ENCODE measurements at regions not wholly inside any gene's neighbourhood (a gene's known extent, or its start where the extent isn't known, plus 50 kb on each side); places are given as distances from the start of the nearest gene placed in this dataset.

DNA sequence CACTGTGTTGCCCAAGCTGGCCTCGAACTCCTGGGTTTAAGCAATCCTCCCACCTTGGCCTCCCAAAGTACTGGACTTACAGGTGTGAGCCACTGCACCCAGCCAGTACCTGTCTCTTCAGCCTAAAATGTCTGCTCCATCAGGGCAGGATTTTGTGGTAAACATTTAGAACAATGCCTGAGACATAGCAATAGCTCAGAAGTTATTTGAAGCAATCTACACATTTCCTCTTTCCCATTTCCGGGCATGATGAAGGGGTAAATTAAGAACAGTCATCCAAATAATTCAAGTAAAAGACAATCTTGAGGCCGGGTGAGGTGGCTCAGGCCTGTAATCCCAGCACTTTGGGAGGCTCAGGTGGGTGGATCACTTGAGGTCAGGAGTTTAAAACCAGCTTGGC lies 69.0 kb upstream of the ZNF217 start:
- H3K27me3 ChIP-seq (ENCODE audit: insufficient read depth, low read length), result no peaks in the 10 kb centered on the region
- H3K36me3 ChIP-seq (ENCODE audit: insufficient read depth, low read depth, low read length), result no peaks in the 10 kb centered on the region
- H3K27ac ChIP-seq (ENCODE audit: low read length), result no peak overlapping the region
- peaks cover 9% of the 10 kb centered on the region; the same call in 1 of the 2 replicates for H3K4me1 ChIP-seq (ENCODE audit: insufficient read depth, low read length)
- no peak overlapping the region for H3K9ac ChIP-seq (ENCODE audit: low read depth, low read length)
- no peaks in the 10 kb centered on the region for H3K9me3 ChIP-seq (ENCODE audit: insufficient read depth, low read depth, low read length)
- H3K4me3 ChIP-seq (ENCODE audit: low read length), result no peak overlapping the region

DNA sequence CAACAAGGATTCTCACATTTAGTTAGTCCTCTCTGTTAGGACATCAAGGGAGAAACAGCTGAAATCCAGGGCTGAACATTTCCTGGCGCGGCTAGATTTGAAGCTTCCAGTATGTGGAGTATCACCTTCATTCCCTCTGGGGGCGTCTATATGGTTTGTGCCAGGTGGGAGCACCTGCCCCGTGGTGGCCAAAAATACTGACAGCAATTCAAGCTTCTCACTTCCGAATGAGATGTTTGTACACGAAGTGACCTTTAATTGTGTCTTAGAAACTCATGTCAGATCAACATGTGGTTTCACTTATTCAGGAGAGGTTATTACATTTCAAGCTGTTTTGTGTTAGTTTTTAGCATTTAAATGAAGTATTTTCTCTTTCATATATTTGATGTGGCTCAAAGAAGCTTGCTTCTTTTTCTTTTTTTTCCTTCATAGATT lies 67.3 kb upstream of the ZNF217 start:
- Histone ChIP-seq H3K4me1 (ENCODE audit: insufficient read depth, low read length) (peaks cover 19% of the 10 kb centered on the region; the same call in 1 of the 2 replicates), H3K27me3 (ENCODE audit: insufficient read depth, low read length) (no peaks in the 10 kb centered on the region), H3K36me3 (ENCODE audit: insufficient read depth, low read depth, low read length) (no peaks in the 10 kb centered on the region), H3K9ac (ENCODE audit: low read depth, low read length) (no peak overlapping the region), H3K4me3 (ENCODE audit: low read length) (no peak overlapping the region), H3K9me3 (ENCODE audit: insufficient read depth, low read depth, low read length) (no peaks in the 10 kb centered on the region), H3K27ac (ENCODE audit: low read length) (no peak overlapping the region)

DNA sequence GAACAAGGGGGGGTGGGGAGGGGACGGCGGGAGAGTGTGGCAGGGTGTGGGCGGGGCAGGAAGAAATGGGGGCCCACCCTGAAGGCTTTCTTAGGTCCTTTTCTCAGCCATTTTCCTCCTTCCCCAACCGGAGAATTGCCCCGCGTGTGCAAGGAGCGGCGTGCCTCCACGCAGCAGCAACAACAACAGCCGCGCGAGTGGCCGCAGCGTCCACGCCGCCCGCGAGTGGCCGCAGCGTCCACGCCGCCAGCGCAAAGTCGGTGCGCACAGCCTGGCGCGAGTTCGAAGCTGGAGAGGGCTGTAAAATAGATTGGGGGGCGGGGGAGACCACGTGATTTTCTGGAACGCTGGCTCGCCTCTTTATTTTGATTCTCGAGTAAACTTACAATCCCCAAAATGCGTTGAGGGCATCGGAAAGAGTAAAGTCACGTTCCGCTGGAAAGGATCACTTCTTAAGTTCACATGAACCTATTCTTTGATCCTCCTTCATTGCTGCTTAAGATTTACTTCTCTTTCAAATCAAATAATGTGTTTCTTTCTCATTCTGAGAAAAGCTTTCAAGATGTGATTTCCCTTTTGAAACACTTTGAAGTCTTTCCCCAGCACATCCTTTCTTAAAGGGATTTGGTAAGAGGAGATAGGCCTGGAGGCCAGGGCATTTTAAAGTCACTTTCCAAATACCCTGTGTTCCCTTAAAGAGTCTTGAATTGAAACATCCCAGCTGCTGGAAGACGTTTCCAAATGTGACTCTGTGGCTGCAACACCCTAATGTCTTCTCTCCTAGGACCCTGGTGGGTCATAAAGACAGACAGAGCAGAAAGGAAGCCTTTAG lies 66.7 kb upstream of the ZNF217 start:
- no peak overlapping the region for H3K27ac ChIP-seq (ENCODE audit: low read length)
- no peaks in the 10 kb centered on the region for H3K36me3 ChIP-seq (ENCODE audit: insufficient read depth, low read depth, low read length)
- H3K9me3 ChIP-seq (ENCODE audit: insufficient read depth, low read depth, low read length), result no peaks in the 10 kb centered on the region
- peaks cover 19% of the 10 kb centered on the region; the same call in 1 of the 2 replicates for H3K4me1 ChIP-seq (ENCODE audit: insufficient read depth, low read length)
- H3K4me3 ChIP-seq (ENCODE audit: low read length), result peak overlapping the region; percentile 27; the same call in 1 of the 2 replicates
- no peaks in the 10 kb centered on the region for H3K27me3 ChIP-seq (ENCODE audit: insufficient read depth, low read length)
- H3K9ac ChIP-seq (ENCODE audit: low read depth, low read length), result no peak overlapping the region

DNA sequence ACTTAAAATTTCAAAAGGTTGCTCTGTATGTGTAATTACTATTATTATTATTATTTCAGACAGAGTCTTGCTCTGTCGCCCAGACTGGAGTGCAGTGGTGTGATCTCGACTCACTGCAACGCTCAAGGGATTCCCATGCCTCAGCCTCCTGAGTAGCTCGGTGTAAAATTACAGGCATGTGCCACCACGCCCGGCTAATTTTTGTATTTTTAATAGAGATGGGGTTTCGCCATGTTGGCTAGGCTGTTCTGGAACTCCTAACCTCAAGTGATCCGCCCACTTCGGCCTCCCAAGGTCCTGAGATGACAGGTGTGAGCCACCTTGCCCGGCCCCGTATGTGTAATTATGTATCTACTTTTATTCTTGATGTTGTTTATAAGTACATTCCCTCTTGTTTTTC lies 65.3 kb upstream of the ZNF217 start:
- Histone ChIP-seq H3K9me3 (ENCODE audit: insufficient read depth, low read depth, low read length) (no peaks in the 10 kb centered on the region), H3K36me3 (ENCODE audit: insufficient read depth, low read depth, low read length) (no peaks in the 10 kb centered on the region), H3K27ac (ENCODE audit: low read length) (no peak overlapping the region), H3K27me3 (ENCODE audit: insufficient read depth, low read length) (no peaks in the 10 kb centered on the region), H3K9ac (ENCODE audit: low read depth, low read length) (no peak overlapping the region), H3K4me3 (ENCODE audit: low read length) (no peak overlapping the region), H3K4me1 (ENCODE audit: insufficient read depth, low read length) (peaks cover 21% of the 10 kb centered on the region; the same call in 1 of the 2 replicates)

DNA sequence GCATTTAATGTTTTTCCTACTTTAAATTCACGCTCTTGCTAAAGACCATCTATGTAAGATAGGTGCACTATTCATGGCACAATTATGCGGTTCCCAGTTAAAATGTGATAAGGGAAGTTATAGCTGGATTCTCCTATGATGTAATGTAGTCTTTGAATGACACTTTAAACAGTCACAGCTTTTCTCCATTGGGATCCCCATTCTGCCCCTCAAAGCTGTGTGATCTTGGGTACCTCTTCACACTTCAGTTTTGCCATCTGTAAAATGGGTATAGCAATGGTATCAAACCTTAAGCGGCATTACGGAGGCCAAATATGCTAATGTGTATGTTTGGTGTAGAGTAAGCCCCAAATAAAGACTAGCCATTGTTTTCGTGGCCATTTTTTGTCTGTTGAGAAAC lies 64.7 kb upstream of the ZNF217 start:
- H3K4me3 ChIP-seq (ENCODE audit: low read length), result no peak overlapping the region
- no peak overlapping the region for H3K9ac ChIP-seq (ENCODE audit: low read depth, low read length)
- no peaks in the 10 kb centered on the region for H3K27me3 ChIP-seq (ENCODE audit: insufficient read depth, low read length)
- peaks cover 21% of the 10 kb centered on the region; the same call in 1 of the 2 replicates for H3K4me1 ChIP-seq (ENCODE audit: insufficient read depth, low read length)
- H3K36me3 ChIP-seq (ENCODE audit: insufficient read depth, low read depth, low read length), result no peaks in the 10 kb centered on the region
- no peak overlapping the region for H3K27ac ChIP-seq (ENCODE audit: low read length)
- no peaks in the 10 kb centered on the region for H3K9me3 ChIP-seq (ENCODE audit: insufficient read depth, low read depth, low read length)

DNA sequence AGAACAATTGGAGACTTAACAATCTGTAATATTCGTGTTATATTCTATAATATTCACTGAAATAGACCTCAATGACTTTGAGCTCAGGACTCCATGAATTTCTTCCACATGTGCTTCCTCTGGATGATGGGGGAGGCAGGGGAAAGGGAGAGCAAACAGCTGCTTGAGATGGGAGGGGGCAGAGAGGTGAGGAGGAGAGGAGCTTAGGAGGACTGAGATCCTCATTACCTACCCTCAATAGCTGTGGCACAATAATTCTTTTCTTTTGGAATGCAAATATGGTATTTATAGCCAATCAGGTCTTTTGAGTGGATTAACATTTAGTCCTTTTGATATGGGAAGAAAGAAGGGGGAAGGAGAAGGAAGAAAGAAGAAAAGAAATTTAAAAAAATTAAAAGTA lies 64.1 kb upstream of the ZNF217 start:
- H3K27ac ChIP-seq (ENCODE audit: low read length), result no peak overlapping the region

DNA sequence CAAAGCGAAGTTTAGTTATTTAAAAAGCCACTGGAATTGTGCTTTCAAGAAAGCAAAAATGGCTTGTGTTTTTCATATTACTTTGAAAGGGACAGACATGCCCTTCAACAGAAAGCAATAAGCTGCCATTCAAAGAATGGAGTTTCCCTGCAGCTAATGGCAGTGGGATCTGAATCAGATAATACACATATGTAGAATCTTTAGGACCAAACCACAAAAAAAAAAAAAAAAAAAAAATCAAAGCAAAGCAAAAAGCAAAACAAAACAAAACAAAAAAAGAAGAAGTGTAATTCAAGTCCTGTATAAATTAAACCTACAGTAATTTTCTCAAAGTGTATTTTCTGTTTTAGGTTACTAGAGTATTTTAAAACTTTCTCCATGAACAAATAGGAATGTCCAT lies 63.6 kb upstream of the ZNF217 start:
- Histone ChIP-seq H3K9me3 (ENCODE audit: insufficient read depth, low read depth, low read length) (no peaks in the 10 kb centered on the region), H3K4me1 (ENCODE audit: insufficient read depth, low read length) (peaks cover 21% of the 10 kb centered on the region; the same call in 1 of the 2 replicates), H3K27me3 (ENCODE audit: insufficient read depth, low read length) (no peaks in the 10 kb centered on the region), H3K27ac (ENCODE audit: low read length) (no peak overlapping the region), H3K36me3 (ENCODE audit: insufficient read depth, low read depth, low read length) (no peaks in the 10 kb centered on the region), H3K9ac (ENCODE audit: low read depth, low read length) (peak overlapping the region; percentile 56; the same call in 1 of the 2 replicates), H3K4me3 (ENCODE audit: low read length) (peak overlapping the region; percentile 8; the same call in 1 of the 2 replicates)

More for the DNA sequence above, 64.1 kb upstream of the ZNF217 start:
- Histone ChIP-seq H3K27me3 (ENCODE audit: insufficient read depth, low read length) (no peaks in the 10 kb centered on the region), H3K9ac (ENCODE audit: low read depth, low read length) (peak overlapping the region; percentile 56; the same call in 1 of the 2 replicates), H3K4me1 (ENCODE audit: insufficient read depth, low read length) (peaks cover 21% of the 10 kb centered on the region; the same call in 1 of the 2 replicates), H3K4me3 (ENCODE audit: low read length) (peak overlapping the region; percentile 8; the same call in 1 of the 2 replicates), H3K9me3 (ENCODE audit: insufficient read depth, low read depth, low read length) (no peaks in the 10 kb centered on the region), H3K36me3 (ENCODE audit: insufficient read depth, low read depth, low read length) (no peaks in the 10 kb centered on the region)

DNA sequence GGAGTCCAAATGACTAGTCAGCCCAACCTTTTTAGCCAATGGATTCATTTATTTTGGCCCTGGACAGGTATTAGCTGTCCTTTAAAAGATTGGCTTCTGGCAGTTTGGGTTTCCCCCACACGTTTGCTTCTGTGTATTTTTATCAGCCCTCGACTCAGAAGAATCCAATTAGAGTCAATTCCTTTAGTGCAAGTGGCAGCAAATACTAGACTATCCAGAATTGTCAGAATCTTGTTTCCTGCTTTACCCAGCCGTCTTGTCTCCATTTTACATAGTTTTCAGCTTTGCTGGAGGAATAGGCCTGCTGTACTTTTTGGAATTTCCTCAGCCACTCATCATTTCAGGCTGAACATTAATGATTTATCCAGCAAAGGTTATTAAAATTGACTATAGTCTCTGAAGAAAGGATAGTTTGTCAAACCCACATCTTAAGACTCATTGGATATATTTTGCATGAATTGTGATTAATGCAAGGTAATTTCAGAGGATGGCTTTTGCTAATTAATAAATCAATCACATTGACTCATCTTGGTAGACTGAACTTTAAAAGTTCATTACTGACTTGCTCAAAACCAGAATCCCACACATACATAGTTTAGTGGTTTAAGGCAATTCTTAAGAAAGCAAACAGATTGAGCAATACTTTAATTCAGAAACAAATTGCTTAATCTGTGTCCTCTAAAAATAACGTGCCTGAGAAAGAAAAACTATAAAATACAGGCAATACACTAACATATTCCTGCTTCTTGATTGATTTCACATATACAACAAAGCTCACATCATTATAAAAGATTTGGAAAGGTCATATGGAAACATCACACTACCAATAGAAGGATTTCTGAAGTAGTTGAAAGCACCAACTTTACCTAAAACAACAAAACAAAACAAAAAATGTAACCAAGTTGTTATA lies 62.9 kb upstream of the ZNF217 start:
- Histone ChIP-seq H3K9me3 (ENCODE audit: insufficient read depth, low read depth, low read length) (no peaks in the 10 kb centered on the region), H3K27me3 (ENCODE audit: insufficient read depth, low read length) (no peaks in the 10 kb centered on the region), H3K4me3 (ENCODE audit: low read length) (no peak overlapping the region), H3K9ac (ENCODE audit: low read depth, low read length) (peak overlapping the region; percentile 56; the same call in 1 of the 2 replicates), H3K4me1 (ENCODE audit: insufficient read depth, low read length) (peaks cover 21% of the 10 kb centered on the region; the same call in 1 of the 2 replicates), H3K36me3 (ENCODE audit: insufficient read depth, low read depth, low read length) (no peaks in the 10 kb centered on the region), H3K27ac (ENCODE audit: low read length) (no peak overlapping the region)

DNA sequence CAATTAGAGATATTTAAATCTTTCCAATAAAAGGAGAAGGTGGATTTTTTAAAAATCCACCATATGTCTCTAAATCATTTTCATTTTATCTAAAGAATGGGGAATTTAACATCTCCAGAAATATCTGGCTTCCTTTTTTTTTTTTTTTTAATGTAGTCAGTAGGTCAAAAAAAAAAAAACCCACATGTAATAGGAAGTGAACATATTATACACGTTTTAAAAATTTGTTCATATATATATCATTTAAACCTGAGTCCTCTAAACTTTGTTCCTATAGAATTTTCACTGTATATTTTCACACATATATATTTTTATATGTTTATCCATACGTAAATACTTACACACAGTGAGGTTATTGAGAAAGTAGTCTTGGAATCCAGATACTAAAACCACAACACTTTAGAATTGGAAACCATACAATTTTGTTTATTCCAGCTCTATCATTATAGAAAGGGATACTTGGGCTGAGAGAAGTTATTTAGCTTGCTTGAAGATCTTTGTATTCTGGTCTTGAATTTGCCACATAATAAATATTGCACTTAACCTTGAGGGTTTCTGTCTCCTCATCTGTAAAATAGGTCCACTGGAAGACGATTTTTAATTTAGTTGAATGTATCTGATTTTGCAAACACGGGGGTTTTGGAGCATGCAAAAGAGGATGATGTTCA lies 62.1 kb upstream of the ZNF217 start:
- H3K4me1 ChIP-seq (ENCODE audit: insufficient read depth, low read length), result peaks cover 21% of the 10 kb centered on the region; the same call in 1 of the 2 replicates
- H3K27me3 ChIP-seq (ENCODE audit: insufficient read depth, low read length), result no peaks in the 10 kb centered on the region
- H3K36me3 ChIP-seq (ENCODE audit: insufficient read depth, low read depth, low read length), result no peaks in the 10 kb centered on the region
- no peaks in the 10 kb centered on the region for H3K9me3 ChIP-seq (ENCODE audit: insufficient read depth, low read depth, low read length)
- no peak overlapping the region; the same call in 1 of the 2 replicates for H3K9ac ChIP-seq (ENCODE audit: low read depth, low read length)
- H3K27ac ChIP-seq (ENCODE audit: low read length), result no peak overlapping the region
- H3K4me3 ChIP-seq (ENCODE audit: low read length), result no peak overlapping the region

DNA sequence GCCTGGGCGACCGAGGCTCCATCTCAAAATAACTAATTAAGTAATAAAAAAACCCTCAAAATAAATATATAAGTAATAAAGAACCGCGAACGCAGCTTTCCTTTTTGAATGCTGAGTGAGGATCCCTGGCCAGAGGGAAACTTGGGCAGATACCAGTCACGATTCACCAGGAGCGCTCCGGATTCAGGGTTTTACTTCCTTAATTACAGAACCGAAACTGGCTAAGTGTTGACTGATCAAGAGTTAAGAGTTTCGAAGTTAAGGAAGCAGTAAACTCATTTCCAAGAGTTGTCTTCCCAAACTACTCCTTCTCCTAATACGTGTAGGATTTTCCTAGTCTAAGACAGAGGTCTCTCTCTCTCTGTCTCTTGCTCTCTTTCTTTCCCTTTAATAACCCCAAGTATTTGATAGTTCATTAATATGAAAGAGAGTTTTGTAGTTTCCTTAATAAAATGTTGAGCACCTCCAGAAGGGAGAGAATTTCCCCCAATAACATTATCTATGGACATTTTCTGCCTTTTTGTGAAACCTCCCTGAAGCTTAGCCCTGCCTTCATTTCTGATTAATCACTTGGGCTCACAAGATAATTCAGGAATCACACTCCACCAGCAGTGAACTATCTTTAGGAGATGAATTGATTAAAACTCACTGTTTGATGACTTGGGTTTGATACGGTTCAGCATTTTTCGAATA lies 61.4 kb upstream of the ZNF217 start:
- Histone ChIP-seq H3K36me3 (ENCODE audit: insufficient read depth, low read depth, low read length) (no peaks in the 10 kb centered on the region), H3K9me3 (ENCODE audit: insufficient read depth, low read depth, low read length) (no peaks in the 10 kb centered on the region), H3K27me3 (ENCODE audit: insufficient read depth, low read length) (no peaks in the 10 kb centered on the region), H3K4me1 (ENCODE audit: insufficient read depth, low read length) (peaks cover 16% of the 10 kb centered on the region; the same call in 1 of the 2 replicates), H3K27ac (ENCODE audit: low read length) (no peak overlapping the region), H3K9ac (ENCODE audit: low read depth, low read length) (no peak overlapping the region), H3K4me3 (ENCODE audit: low read length) (no peak overlapping the region)

Measured in iPS-20b (cell line).